AG04449 (cell line): ENCODE measurements at regions not wholly inside any gene's neighbourhood (a gene's known extent, or its start where the extent isn't known, plus 50 kb on each side); places are given as distances from the start of the nearest gene placed in this dataset.
A peak's percentile ranks its signal among the peaks of the same experiment; 100 is the strongest.
"Not testable (repeated sequence)": the region's sequence is repeated elsewhere in the genome, so short reads cannot be mapped to it uniquely, and the experiment has no call there.

Experiments
- CTCF ChIA-PET: fragments of 350-600 bp; formaldehyde crosslinking; extraction: SDS; loops from one replicate; lab custom pipeline; 2021; ENCODE audit warnings: antibody characterized with exemption; lab: Yijun Ruan, JAX
- POLR2A ChIA-PET: fragments of 400-600, 350-600 bp; formaldehyde crosslinking; extraction: SDS; loops from one replicate; lab custom pipeline; 2020; ENCODE audit warnings: antibody characterized with exemption, inconsistent platforms; lab: Yijun Ruan, JAX
- DNase-seq: peaks from one replicate; pipeline ENCODE4 v3.0.0-alpha.2; 2010; ENCODE audit warnings: low read depth, low spot score
- H3K4me3 ChIP-seq: 2 replicates; pipeline ENCODE4 v1.5.1; 2011; ENCODE audit warnings: low read depth, mild to moderate bottlenecking, control low read depth, low read length
- TF ChIP-seq, protein P1 (sequence below): IDR thresholded peaks from one replicate; pipeline ENCODE4 v1.5.1; 2011; ENCODE audit warnings: mild to moderate bottlenecking, moderate library complexity, low read length, control low read depth, inconsistent platforms; ENCODE audit not compliant: insufficient read depth; ENCODE audit errors: missing control alignments

- H3K4me3 ChIP-seq, result no peak overlapping the region
- TF ChIP-seq, protein P1, sequence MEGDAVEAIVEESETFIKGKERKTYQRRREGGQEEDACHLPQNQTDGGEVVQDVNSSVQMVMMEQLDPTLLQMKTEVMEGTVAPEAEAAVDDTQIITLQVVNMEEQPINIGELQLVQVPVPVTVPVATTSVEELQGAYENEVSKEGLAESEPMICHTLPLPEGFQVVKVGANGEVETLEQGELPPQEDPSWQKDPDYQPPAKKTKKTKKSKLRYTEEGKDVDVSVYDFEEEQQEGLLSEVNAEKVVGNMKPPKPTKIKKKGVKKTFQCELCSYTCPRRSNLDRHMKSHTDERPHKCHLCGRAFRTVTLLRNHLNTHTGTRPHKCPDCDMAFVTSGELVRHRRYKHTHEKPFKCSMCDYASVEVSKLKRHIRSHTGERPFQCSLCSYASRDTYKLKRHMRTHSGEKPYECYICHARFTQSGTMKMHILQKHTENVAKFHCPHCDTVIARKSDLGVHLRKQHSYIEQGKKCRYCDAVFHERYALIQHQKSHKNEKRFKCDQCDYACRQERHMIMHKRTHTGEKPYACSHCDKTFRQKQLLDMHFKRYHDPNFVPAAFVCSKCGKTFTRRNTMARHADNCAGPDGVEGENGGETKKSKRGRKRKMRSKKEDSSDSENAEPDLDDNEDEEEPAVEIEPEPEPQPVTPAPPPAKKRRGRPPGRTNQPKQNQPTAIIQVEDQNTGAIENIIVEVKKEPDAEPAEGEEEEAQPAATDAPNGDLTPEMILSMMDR, result no peak
- ChIA-PET POLR2A (no interaction called here), CTCF (no interaction called here)
- DNase-seq, result no peak
Observed at GRCh38 chr14:37665951-37666350, 70.5 kb downstream of the TTC6 start.

DNA sequence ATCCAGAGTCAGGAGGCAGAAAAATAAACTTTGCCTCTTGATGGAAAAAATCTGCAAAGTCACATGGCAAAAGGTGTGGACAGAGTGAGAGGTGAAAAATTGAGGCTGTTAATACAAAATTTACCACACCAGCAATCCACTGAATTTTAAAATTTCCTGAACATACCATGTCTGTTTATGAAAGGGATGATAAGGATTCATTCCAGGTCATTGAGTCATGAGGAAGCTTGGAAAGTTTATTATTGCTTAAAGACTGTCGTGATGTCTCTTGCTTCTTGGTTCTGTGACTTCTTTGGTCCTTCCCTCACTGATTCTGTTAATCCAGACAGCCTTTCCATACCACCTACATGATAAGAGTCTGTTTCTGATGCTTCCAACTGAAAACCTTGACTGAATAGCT is 73.2 kb downstream of the TTC6 start:
- TF ChIP-seq, protein P1, result no peak
- CTCF ChIA-PET, result interaction anchor here (1.2 kb wide), 1 partner anchor 10 kb away, joined by 3 read pairs; no protein-coding TSS in a partner anchor
- peak; percentile 16 for DNase-seq
- POLR2A ChIA-PET, result no interaction called here
- no peak overlapping the region for H3K4me3 ChIP-seq

DNA sequence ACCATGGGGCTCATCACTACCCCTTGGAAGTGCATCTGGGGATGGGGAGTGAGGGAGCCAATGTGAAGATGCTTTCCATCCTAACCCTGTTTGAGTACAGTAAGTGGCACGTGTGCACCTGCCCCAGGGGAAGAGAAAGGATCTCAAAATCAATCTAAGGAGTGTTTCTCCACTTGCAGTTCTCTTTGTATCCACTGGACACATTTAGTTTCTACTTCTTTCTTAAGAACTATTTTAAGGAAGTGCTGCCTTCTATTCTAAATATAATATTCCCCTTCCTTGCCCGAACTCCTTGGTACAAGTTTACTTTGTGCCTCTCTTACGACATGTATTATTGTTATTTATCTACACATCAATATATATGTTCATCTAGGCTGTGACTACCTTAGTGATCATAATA is 73.8 kb downstream of the TTC6 start:
- ChIA-PET CTCF (interaction anchor here (1.2 kb wide), 1 partner anchor 11 kb away, joined by 3 read pairs; no protein-coding TSS in a partner anchor), POLR2A (no interaction called here)
- no peak for DNase-seq
- TF ChIP-seq, protein P1, result no peak
- no peak overlapping the region for H3K4me3 ChIP-seq

DNA sequence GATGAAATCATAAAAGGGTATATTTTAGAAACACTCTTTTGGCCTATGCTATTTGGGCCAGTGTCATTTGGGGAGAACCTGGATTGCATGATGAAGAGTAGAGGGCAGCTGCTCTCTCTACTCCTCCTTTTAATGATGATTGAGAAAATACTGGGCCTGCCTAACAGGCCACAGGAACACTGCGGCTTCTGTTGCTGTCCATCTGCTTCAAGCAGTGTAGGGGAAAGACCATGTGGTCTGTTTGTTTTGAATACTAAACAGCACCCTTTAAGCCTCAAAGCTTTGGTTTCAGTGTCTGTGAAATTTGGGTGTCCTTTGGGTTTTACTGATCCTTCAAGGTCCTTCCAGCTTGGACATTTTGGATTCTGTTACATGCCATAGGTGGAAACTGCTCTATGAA is 78.0 kb downstream of the TTC6 start:
- ChIA-PET CTCF (no interaction called here), POLR2A (no interaction called here)
- no peak overlapping the region for H3K4me3 ChIP-seq
- DNase-seq, result no peak
- TF ChIP-seq, protein P1, result no peak

GRCh38 chr14:37678916-37679315 is 83.5 kb downstream of the TTC6 start:
- TF ChIP-seq, protein P1, result no peak
- ChIA-PET CTCF (no interaction called here), POLR2A (no interaction called here)
- no peak overlapping the region for H3K4me3 ChIP-seq
- DNase-seq, result no peak

GRCh38 chr14:37681486-37681885 is 86.1 kb downstream of the TTC6 start:
- TF ChIP-seq, protein P1, result no peak
- H3K4me3 ChIP-seq, result no peak overlapping the region
- POLR2A ChIA-PET, result no interaction called here
- no peak for DNase-seq
- CTCF ChIA-PET, result no interaction called here

DNA sequence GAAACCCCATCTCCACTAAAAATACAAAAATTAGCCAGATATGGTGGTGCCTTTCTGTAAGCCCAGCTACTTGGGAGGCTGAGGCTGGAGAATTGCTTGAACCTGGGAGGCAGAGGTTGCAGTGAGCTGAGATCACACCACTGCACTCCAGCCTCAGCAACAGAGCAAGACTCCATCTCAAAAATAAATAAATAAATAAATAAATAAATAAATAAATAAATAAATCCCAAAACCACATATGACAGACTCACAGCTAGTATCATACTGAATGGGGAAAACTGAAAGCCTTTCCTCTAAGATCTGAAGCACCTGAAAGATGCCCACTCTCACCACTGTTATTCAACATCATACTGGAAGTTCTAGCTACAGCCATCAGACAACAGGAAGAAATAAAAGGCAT is 97.3 kb downstream of the TTC6 start:
- POLR2A ChIA-PET, CTCF ChIA-PET, DNase-seq, H3K4me3 ChIP-seq: not testable (repeated sequence)

DNA sequence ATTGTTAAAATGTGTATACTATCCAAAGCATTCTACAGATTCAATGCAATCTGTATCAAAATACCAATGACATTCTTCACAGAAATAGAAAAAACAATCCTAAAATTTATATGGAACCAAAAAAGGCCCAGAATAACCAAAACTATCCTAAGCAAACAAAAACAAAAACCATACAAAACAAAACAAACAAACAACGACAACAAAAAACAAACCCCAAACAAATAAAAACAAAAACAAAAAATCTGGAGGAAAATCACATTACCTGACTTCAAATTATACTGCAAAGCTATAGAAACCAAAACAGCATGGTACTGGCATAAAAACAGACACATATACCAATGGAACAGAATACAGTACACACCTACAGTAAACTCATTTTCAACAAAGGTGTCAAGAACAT is 98.0 kb downstream of the TTC6 start:
- H3K4me3 ChIP-seq, POLR2A ChIA-PET, DNase-seq: not testable (repeated sequence)
- CTCF ChIA-PET, result interaction anchor here (0.6 kb wide), 1 partner anchor 88 kb away, joined by 3 read pairs; no protein-coding TSS in a partner anchor
